GM10266 (cell line): ENCODE measurements at regions not wholly inside any gene's neighbourhood (a gene's known extent, or its start where the extent isn't known, plus 50 kb on each side); places are given as distances from the start of the nearest gene placed in this dataset.

ENCODE experiments used
- DNase-seq: peaks from one replicate; pipeline ENCODE4 v3.0.0; 2012; ENCODE audit errors: extremely low spot score
- CTCF ChIP-seq: IDR thresholded peaks from 2 replicates; pipeline ENCODE4 v1.5.1; 2012; ENCODE audit warnings: mild to moderate bottlenecking, low read depth; ENCODE audit not compliant: control insufficient read depth, insufficient read depth; ENCODE audit errors: missing control alignments

- DNase-seq, result no peak
- TF ChIP-seq CTCF, result no peak
Observed at GRCh38 chr12:114933428-114934160, 249.6 kb upstream of the TBX3 start.

- DNase-seq, result no peak
Observed at GRCh38 chr12:114932806-114933205, 248.8 kb upstream of the TBX3 start.

DNA sequence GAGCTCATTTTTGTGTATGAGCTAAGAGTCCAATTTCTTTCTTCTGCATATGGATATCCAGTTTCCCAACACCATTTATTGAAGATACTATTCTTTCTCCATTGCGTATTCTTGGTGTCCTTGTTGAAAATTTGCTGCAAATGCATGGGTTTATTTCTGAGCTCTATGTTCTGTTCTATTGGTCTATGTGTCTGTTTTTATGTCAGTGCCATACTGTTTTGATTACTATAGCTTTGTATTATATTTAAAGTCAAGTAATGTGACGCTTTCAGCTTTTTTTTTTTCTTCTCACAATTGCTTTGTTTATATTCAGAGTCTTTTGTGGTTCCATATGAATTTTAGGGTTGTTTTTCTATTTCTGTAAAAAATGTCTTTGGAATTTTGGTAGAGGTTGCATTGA, 247.1 kb upstream of the TBX3 start:
- TF ChIP-seq CTCF, result no peak
- no peak for DNase-seq

More at GRCh38 chr12:114932806-114933205, 248.8 kb upstream of the TBX3 start:
- TF ChIP-seq CTCF, result no peak

DNA sequence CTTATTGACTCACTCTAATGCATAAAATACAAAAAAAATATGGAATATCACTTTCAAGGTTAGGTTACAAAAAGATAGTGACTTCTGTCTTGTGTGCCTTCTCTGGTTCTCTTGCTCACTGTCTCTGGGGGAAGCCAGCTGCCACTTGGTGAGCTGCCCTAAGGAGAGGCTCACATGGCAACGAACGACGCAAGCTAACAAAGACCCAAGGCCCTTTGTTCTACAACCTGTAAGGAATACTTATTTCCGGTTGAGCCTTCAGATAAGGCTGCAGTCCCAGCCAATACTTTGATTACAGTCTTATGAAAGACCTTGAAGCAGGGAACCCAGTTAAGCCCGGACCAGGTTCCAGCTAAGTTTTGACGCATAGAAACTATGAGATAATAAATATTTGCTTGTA, 242.4 kb upstream of the TBX3 start:
- no peak for DNase-seq
- no peak for TF ChIP-seq CTCF

DNA sequence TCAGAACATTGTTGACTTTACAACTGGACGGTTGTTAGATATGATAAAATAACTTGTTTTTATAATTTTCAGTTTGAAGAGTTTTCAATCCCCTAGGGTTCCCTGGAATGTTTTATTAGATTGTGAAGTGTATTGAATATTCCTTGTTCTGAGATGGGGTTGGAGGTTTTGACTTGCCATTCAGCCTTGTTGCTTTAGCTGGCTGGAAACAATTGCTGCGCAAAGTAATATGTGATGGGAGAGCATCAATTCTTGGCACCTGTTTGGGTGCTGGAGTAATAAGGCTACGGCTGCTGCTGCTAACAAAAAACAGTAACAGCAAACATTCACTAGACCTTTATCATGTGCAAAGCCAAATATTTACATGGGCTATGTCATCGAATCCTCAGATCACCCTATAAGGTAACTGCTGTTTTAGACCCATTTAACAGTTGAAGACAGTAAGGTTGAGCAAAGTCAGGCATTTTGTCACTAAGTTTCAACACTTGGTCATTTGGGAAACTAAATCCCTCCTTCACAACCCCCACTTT, 241.0 kb upstream of the TBX3 start:
- no peak for DNase-seq

GRCh38 chr12:114921781-114922180, 237.8 kb upstream of the TBX3 start:
- no peak for DNase-seq
- no peak for TF ChIP-seq CTCF

More for the DNA sequence above, 241.0 kb upstream of the TBX3 start:
- no peak for TF ChIP-seq CTCF
